NCI-H748 treated with DMSO at 0.1 percent for 48 hours (cell line): ENCODE measurements at regions not wholly inside any gene's neighbourhood (a gene's known extent, or its start where the extent isn't known, plus 50 kb on each side); places are given as distances from the start of the nearest gene placed in this dataset.

Experiments
- DNase-seq: peaks from one replicate; lab custom pipeline; 2025; lab: John Stamatoyannopoulos, UW

- DNase-seq, result no peak
Observed at GRCh38 chr6:150712505-150713252, 113.0 kb downstream of the PLEKHG1 start.

- DNase-seq, result no peak
Observed at GRCh38 chr6:150713487-150713886, 113.8 kb downstream of the PLEKHG1 start.

DNA sequence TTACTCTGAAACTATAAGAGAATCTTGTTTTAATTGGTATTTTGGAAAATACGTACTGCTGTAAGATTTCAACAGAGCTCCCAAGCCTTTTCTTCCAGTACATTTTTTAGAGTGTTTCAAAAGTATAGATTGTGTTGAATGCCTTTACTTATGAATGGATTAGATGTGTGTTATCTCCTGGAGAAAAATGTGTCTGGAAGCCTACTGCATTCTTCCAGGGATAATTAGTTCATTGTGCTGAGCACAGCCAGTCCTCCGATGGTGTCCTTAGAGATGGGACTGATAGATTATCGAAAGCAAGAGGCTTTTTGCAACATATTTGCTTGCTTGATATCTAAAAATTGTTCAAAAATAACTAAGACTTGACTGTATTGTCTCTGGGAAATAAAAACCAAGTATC lies 114.2 kb downstream of the PLEKHG1 start:
- DNase-seq, result no peak

- no peak for DNase-seq
Observed at GRCh38 chr6:150715133-150715532, 115.4 kb downstream of the PLEKHG1 start.

DNA sequence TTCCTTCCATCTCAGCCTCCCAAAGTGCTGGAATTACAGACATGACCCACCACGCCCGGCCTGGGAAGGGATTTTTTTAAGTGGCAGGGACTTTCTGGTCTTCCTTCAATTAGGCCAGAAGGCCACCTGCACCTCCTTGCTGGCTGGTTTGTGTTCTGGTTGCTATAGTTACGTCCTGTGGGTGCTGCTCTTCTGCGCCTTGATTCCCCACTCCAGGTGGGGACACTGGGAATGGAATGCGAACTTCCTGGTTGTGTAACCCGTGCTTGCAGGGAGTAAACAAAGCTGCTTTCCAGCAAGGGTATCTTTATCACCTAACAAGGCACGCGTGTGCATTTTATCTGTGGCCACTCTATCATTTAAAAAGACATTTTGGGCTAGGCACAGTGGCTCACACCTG lies 117.7 kb downstream of the PLEKHG1 start:
- no peak for DNase-seq

DNA sequence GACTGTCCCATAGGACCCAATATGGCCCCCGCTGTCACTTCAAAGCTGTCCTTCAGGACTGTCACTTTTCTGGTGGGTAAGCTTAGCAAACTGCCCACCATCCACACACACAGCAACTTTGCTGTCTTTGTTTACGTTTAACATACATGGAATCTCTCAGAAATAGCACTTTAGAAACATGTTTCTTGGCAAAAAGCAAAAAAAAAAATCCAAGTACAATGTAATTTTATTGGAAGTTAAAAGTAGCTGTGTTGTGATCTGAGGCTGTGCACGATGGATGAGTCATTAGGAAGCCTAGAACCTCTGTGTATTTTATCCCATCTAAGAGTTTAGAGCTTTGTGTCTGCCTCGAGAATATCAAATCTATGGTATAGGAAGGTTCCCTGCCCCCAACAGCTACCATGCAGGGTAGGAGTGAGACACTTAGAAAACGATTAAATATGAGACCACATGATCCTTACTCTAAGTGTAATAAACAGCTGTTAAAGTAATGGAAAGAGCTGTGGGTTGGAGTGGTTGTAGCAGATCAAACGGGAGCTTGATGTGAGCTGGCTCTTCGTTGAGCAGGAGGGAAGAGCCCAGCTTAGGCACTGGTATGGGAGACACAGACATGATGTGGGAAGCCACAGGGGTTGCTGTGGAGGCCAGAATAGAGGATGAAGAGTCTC lies 119.5 kb downstream of the PLEKHG1 start:
- no peak for DNase-seq

- DNase-seq, result no peak
Observed at GRCh38 chr6:150719831-150720230, 120.1 kb downstream of the PLEKHG1 start.

DNA sequence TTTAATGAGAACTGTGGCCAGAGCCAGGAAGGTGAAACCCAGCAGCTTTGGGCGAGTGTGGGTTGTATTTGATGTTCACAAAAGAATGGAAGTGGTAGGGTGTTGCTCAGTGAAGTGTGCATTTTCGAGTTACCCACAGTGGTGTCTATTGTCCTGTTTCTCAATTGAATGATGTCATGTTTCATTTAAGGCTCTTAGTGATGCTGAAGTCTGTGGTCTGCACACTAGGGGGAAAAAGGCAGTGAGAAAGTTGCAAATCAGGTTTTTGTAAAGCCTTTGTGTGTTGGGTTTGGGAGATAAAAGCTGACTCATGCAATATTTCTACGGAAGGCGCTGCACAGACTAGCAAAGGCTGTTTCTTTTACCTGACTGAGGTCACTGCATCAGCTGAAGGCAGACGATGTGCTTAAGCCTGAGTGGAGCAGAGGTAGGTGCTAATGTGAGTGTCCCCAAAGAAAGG lies 121.1 kb downstream of the PLEKHG1 start:
- peak; percentile 97 for DNase-seq

- no peak for DNase-seq
Observed at GRCh38 chr6:150721418-150722266, 122.0 kb downstream of the PLEKHG1 start.

GRCh38 chr6:150722614-150723344 lies 123.1 kb downstream of the PLEKHG1 start:
- DNase-seq, result no peak

GRCh38 chr6:150723345-150723658 lies 123.6 kb downstream of the PLEKHG1 start:
- DNase-seq, result no peak

GRCh38 chr6:150723857-150724256 lies 124.2 kb downstream of the PLEKHG1 start:
- no peak for DNase-seq

DNA sequence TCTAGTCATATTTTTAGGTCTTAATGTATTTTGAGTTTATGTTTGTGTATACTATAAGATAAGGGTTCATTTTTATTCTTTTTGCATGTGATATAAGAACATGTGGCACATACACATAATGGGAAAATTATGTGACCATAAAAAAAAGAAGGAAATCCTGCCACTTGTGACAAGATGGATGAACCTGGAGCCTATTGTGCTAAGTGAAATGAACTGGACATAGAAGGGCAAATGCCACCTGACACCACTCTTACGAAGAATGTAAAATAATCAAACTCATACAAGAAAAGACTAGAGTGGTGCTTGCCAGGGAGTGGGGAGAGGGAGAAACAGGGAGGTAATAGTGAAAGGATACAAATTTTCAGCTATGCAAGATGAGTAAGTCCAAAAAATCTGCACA lies 126.1 kb downstream of the PLEKHG1 start:
- no peak for DNase-seq

- no peak for DNase-seq
Observed at GRCh38 chr6:150729188-150729748, 129.6 kb downstream of the PLEKHG1 start.

- no peak for DNase-seq
Observed at GRCh38 chr6:150730801-150731457, 131.2 kb downstream of the PLEKHG1 start.

DNA sequence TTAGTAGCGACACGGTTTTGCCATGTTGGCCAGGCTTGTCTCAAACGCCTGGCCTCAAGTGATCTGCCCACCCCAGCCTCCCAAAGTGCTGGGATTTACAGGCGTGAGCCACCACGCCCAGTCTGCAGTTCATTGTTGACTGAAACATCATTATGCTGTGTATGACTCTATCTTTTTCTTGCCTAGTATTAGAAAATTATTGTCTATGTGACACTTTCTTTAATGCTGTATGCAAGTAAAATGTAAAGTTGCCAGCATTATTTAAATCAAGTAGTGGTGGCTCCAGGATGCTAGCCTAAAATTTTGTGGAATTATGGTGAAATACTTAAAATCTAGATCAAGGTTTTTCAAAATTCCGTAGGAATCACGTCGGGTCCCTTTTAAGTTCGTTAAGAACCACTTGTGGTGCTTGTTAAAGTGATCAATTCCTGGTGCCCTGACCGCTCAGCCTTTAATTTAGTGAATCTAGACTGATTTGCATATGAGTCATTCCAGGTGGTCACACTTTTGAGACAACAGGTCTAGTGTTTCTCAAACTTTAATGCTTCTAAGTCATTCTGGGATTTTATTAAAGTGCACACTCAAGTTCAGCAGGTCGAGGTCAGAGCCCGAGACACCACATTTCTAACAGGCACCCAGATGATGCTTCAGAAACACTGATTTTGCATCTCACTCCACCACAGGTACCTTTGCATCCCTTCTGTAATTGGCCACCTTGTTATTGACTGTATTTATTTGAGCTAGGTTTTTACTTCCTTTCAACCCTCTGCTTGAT lies 132.6 kb upstream of the MTHFD1L start:
- no peak for DNase-seq

- DNase-seq, result no peak
Observed at GRCh38 chr6:150733726-150734125, 131.8 kb upstream of the MTHFD1L start.

GRCh38 chr6:150734235-150734634 lies 131.3 kb upstream of the MTHFD1L start:
- no peak for DNase-seq

GRCh38 chr6:150735341-150735851 lies 130.1 kb upstream of the MTHFD1L start:
- DNase-seq, result no peak

- DNase-seq, result no peak
Observed at GRCh38 chr6:150738092-150738629, 127.3 kb upstream of the MTHFD1L start.
